ENCODE measurements at regions not wholly inside any gene's neighbourhood (a gene's known extent, or its start where the extent isn't known, plus 50 kb on each side); places are given as distances from the start of the nearest gene placed in this dataset.

- TF ChIP-seq CTCF (IDR thresholded peaks at IDR 0.05; ENCODE audit: low read length) (no peak), EZH2 (IDR thresholded peaks at IDR 0.05; ENCODE audit: borderline replicate concordance, low read length) (no peak)
Observed at GRCh38 chr15:95646484-95647273, 683.8 kb upstream of the NR2F2 start.
